Vagina (tissue), 2 donors: ENCODE measurements at regions not wholly inside any gene's neighbourhood (a gene's known extent, or its start where the extent isn't known, plus 50 kb on each side); places are given as distances from the start of the nearest gene placed in this dataset.

ENCODE experiments used
- DNase-seq, 2 donors: peaks; one replicate each; pipeline ENCODE4 v3.0.0-alpha.2; 2017; ENCODE audit errors: extremely low spot score in 2 of 2
- H3K27ac ChIP-seq: fragments of 200-600 bp; sonication (generic); one replicate; pipeline ENCODE4 v1.5.1; 2019
- H3K27me3 ChIP-seq: fragments of 200-600 bp; sonication (generic); one replicate; pipeline ENCODE4 v1.5.1; 2019
- H3K36me3 ChIP-seq, 2 donors: fragments of 200-600 bp; sonication (generic); one replicate each; pipeline ENCODE4 v1.5.1; 2017 to 2019
- H3K4me1 ChIP-seq: fragments of 200-600 bp; sonication (generic); one replicate; pipeline ENCODE4 v1.5.1; 2019
- H3K4me3 ChIP-seq, 2 donors: fragments of 200-600 bp; sonication (generic); 1 replicate in 1 of 2; 2 replicates in 1 of 2; pipeline ENCODE4 v1.5.1; 2016 to 2019
- H3K9me3 ChIP-seq: fragments of 200-600 bp; sonication (generic); one replicate; pipeline ENCODE4 v1.5.1; 2019
- POLR2A ChIP-seq, 2 donors: fragments of 450-650 bp; IDR thresholded peaks; one replicate each; pipeline ENCODE4 v1.6.1; 2017; ENCODE audit warnings: antibody characterized with exemption in 2 of 2, mild to moderate bottlenecking in 2 of 2, moderate library complexity in 2 of 2
- POLR2AphosphoS5 ChIP-seq, 2 donors: sonication (generic); formaldehyde crosslinking; IDR thresholded peaks; one replicate each; pipeline ENCODE4 v1.9.0; 2017; ENCODE audit warnings: antibody characterized with exemption in 2 of 2, mild to moderate bottlenecking in 2 of 2, low read depth in 1 of 2; ENCODE audit not compliant: insufficient read depth in 1 of 2
- intact Hi-C: fragments of 100-400 bp; cut with DNase I; formaldehyde crosslinking; loops from one replicate; pipeline ENCODE4 v1.15.1; 2023
- TF ChIP-seq, protein P1 (sequence below), 3 experiments: fragments of 450-650 bp in 2 of 3; fragments of 200-600 bp in 1 of 3; sonication (generic) in 1 of 3; IDR thresholded peaks; one replicate each; pipeline ENCODE4 v1.5.1; 2017 to 2019; ENCODE audit warnings: antibody characterized with exemption in 3 of 3, mild to moderate bottlenecking in 2 of 3, moderate library complexity in 2 of 3

DNA sequence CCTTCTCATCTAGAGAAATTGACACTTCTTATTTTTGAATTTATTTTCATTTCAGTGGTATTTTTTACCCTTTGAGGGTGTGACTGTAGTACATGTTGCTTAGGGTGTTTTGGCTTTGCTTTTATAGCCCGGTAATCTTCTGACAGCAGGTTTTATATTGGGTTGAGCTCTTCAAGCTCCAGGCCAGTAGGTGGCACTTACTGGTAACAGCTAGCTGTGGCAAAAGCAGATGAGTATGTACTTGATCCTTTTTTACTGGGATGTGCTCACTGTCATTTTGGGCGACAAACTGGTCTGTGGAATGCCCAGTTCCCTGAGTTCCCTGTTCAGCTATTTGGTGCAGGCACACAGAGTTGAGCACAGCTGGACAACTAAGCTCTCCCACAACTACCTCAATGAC is 916.2 kb upstream of the B3GALT2 start:
- H3K36me3 ChIP-seq = no peaks in the 10 kb centered on the region
- H3K27ac ChIP-seq = no peak overlapping the region
- no peak overlapping the region for H3K4me3 ChIP-seq
- no peaks in the 10 kb centered on the region for H3K9me3 ChIP-seq
- H3K4me1 ChIP-seq = no peaks in the 10 kb centered on the region
- intact Hi-C loops = no loop called here
- DNase-seq = no peak
- TF ChIP-seq, protein P1, sequence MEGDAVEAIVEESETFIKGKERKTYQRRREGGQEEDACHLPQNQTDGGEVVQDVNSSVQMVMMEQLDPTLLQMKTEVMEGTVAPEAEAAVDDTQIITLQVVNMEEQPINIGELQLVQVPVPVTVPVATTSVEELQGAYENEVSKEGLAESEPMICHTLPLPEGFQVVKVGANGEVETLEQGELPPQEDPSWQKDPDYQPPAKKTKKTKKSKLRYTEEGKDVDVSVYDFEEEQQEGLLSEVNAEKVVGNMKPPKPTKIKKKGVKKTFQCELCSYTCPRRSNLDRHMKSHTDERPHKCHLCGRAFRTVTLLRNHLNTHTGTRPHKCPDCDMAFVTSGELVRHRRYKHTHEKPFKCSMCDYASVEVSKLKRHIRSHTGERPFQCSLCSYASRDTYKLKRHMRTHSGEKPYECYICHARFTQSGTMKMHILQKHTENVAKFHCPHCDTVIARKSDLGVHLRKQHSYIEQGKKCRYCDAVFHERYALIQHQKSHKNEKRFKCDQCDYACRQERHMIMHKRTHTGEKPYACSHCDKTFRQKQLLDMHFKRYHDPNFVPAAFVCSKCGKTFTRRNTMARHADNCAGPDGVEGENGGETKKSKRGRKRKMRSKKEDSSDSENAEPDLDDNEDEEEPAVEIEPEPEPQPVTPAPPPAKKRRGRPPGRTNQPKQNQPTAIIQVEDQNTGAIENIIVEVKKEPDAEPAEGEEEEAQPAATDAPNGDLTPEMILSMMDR (IDR thresholded peaks at IDR 0.05) = no peak
- TF ChIP-seq POLR2AphosphoS5 (IDR thresholded peaks at IDR 0.05; ENCODE audit: insufficient read depth in 1 of 2, low read depth in 1 of 2) (no peak), POLR2A (IDR thresholded peaks at IDR 0.05) (no peak)
- H3K27me3 ChIP-seq = no peaks in the 10 kb centered on the region

- Histone ChIP-seq H3K27ac (no peak overlapping the region), H3K9me3 (no peaks in the 10 kb centered on the region), H3K4me1 (no peaks in the 10 kb centered on the region), H3K36me3 (no peaks in the 10 kb centered on the region), H3K4me3 (no peak overlapping the region), H3K27me3 (no peaks in the 10 kb centered on the region)
- no peak for DNase-seq
- TF ChIP-seq POLR2AphosphoS5 (IDR thresholded peaks at IDR 0.05; ENCODE audit: insufficient read depth in 1 of 2, low read depth in 1 of 2) = no peak
- TF ChIP-seq, protein P1 (IDR thresholded peaks at IDR 0.05) = no peak
- TF ChIP-seq POLR2A (IDR thresholded peaks at IDR 0.05) = no peak
- intact Hi-C loops = no loop called here
Measured at GRCh38 chr1:194084755-194085154, 898.3 kb upstream of the B3GALT2 start.

DNA sequence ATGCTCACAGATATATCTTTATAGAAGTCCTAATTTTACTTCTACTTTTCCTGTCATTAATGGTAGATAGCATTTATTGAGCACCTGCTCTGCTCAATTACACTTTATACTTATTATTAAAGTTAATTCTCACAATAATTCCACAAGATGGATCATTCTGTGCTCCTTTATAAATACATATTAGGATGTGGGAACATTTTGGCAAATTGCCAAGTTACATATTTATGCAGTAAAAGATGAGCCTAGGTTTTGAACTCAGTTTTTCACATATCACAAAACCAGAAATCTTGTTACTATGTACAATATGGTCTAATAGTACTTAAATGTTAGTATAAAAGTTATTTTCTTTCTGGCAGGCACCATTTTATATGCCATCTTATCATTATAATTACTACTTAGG is 895.0 kb upstream of the B3GALT2 start:
- H3K27ac ChIP-seq = no peak overlapping the region
- no peaks in the 10 kb centered on the region for H3K27me3 ChIP-seq
- intact Hi-C loops = no loop called here
- no peaks in the 10 kb centered on the region for H3K9me3 ChIP-seq
- TF ChIP-seq POLR2A (IDR thresholded peaks at IDR 0.05) (no peak), POLR2AphosphoS5 (IDR thresholded peaks at IDR 0.05; ENCODE audit: insufficient read depth in 1 of 2, low read depth in 1 of 2) (no peak)
- TF ChIP-seq, protein P1 (IDR thresholded peaks at IDR 0.05) = no peak
- no peak for DNase-seq
- no peaks in the 10 kb centered on the region for H3K4me1 ChIP-seq
- no peak overlapping the region for H3K4me3 ChIP-seq
- no peaks in the 10 kb centered on the region for H3K36me3 ChIP-seq

GRCh38 chr1:194080826-194081225 is 894.4 kb upstream of the B3GALT2 start:
- intact Hi-C loops = no loop called here
- DNase-seq = no peak
- H3K27ac ChIP-seq = no peak overlapping the region
- TF ChIP-seq POLR2AphosphoS5 (IDR thresholded peaks at IDR 0.05; ENCODE audit: insufficient read depth in 1 of 2, low read depth in 1 of 2) (no peak), POLR2A (IDR thresholded peaks at IDR 0.05) (no peak)
- TF ChIP-seq, protein P1 (IDR thresholded peaks at IDR 0.05) = no peak
- no peaks in the 10 kb centered on the region for H3K27me3 ChIP-seq
- H3K9me3 ChIP-seq = no peaks in the 10 kb centered on the region
- H3K4me3 ChIP-seq = no peak overlapping the region
- H3K4me1 ChIP-seq = no peaks in the 10 kb centered on the region
- no peaks in the 10 kb centered on the region for H3K36me3 ChIP-seq

GRCh38 chr1:194078765-194079164 is 892.4 kb upstream of the B3GALT2 start:
- intact Hi-C loops = no loop called here
- Histone ChIP-seq H3K36me3 (no peaks in the 10 kb centered on the region), H3K4me3 (no peak overlapping the region), H3K27me3 (no peaks in the 10 kb centered on the region), H3K4me1 (no peaks in the 10 kb centered on the region), H3K9me3 (no peaks in the 10 kb centered on the region), H3K27ac (no peak overlapping the region)
- TF ChIP-seq, protein P1 (IDR thresholded peaks at IDR 0.05) = no peak
- TF ChIP-seq POLR2A (IDR thresholded peaks at IDR 0.05) = no peak
- no peak for TF ChIP-seq POLR2AphosphoS5 (IDR thresholded peaks at IDR 0.05; ENCODE audit: insufficient read depth in 1 of 2, low read depth in 1 of 2)
- no peak for DNase-seq
